ENCODE measurements at regions not wholly inside any gene's neighbourhood (a gene's known extent, or its start where the extent isn't known, plus 50 kb on each side); places are given as distances from the start of the nearest gene placed in this dataset.

DNA sequence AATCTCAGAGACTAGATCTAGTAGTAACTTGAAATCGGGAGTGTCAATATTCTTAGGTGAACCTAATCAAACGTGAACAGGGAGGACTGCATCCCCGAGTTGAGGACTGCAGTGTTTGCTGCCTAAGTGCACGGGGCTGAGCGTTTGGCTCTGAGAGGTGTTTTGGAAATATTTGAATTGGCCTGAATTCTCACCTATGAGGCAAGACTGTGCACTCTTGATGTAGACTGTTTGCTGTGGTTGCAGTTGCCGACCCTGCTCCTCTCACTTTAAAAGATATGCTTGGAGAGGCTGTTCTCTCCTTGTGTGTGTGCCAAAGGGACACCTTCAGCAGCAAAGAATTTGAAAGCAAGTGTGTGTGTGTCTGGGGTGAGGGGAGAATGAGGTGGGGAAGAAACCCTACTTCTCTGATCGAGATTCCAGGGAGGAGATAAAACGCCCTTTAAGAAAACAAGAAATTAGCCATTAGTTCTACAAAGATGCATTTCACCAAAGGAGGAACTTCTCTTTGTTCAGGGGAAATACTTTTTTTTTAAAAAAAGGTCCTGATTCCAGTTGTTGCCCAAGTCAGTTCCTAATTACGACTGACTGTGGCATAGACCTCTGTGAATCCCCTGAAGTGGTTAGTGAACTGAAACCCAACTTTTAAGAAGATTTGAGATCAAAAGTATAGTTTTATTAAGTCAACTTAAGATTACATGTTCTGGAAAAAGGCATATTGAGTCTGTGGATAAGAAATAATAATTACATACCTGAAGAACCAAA is 106.6 kb downstream of the DYRK2 start (continued):
- TF ChIP-seq CTCF (IDR thresholded peaks at IDR 0.05): no peak
- TF ChIP-seq TEAD4 (IDR thresholded peaks at IDR 0.05; ENCODE audit: borderline replicate concordance, insufficient read depth): no peak
- TF ChIP-seq FOXM1 (IDR thresholded peaks at IDR 0.05; ENCODE audit: low read depth): no peak
- no peak for TF ChIP-seq MEF2A (IDR thresholded peaks at IDR 0.05; ENCODE audit: borderline replicate concordance, low read depth)
- TF ChIP-seq JUND (IDR thresholded peaks at IDR 0.05): no peak
- no peak for TF ChIP-seq EZH2phosphoT487 (IDR thresholded peaks at IDR 0.05; ENCODE audit: borderline replicate concordance, low read depth)
- no peak for TF ChIP-seq MXI1 (IDR thresholded peaks at IDR 0.05; ENCODE audit: low read depth, low read length)
- TF ChIP-seq RCOR1 (IDR thresholded peaks at IDR 0.05; ENCODE audit: low read length): no peak
- TF ChIP-seq, protein P1, sequence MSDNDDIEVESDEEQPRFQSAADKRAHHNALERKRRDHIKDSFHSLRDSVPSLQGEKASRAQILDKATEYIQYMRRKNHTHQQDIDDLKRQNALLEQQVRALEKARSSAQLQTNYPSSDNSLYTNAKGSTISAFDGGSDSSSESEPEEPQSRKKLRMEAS (IDR thresholded peaks at IDR 0.05; ENCODE audit: low read depth): no peak

DNA sequence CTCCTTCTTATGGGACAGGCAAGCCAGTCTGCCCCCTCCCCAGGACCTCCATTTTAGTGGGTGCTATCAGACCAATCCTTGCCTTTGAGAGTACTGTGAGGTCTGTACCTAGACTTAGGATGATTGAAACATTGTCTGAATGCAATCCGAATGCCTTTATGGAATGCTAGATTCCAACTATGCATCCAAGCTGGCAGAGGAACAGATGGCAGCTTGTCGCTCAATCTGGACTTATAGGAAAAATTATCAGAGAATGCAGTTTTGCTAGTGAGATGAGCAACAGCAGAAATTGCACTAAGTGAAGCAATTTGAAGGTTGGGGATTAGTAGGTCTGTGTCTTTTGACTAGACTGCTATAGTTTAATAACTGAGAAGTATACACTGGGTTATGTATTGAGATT is 109.1 kb downstream of the DYRK2 start:
- no peaks in the 10 kb centered on the region for H4K20me1 ChIP-seq (ENCODE audit: insufficient read depth)
- H3K4me2 ChIP-seq: no peak overlapping the region
- no peak for DNase-seq
- WGBS (ENCODE audit: low lambda C conversion rate): 93% methylated on average over 2 of the region's 2 CpGs
- no peaks in the 10 kb centered on the region for H3F3A ChIP-seq (replicated peaks; ENCODE audit: insufficient read depth)
- ChIA-PET POLR2A (no interaction called here), CTCF (no interaction called here)
- no peaks in the 10 kb centered on the region for H3K36me3 ChIP-seq (replicated peaks in 1 of 2; ENCODE audit: control insufficient read depth in 1 of 2, insufficient read depth in 2 of 2, low read length in 1 of 2)
- H3K9ac ChIP-seq: no peak overlapping the region
- no peak overlapping the region for H3K27ac ChIP-seq (ENCODE audit: low read depth in 2 of 2, low read length in 1 of 2)
- no peaks in the 10 kb centered on the region for H3K9me3 ChIP-seq
- H2AFZ ChIP-seq (ENCODE audit: low read depth): no peak overlapping the region
- no peaks in the 10 kb centered on the region for H3K27me3 ChIP-seq (ENCODE audit: insufficient read depth)
- no peaks in the 10 kb centered on the region for H3K9me2 ChIP-seq
- no peak overlapping the region for H3K4me3 ChIP-seq (ENCODE audit: low read depth in 2 of 2, low read length in 1 of 2)
- H3K4me1 ChIP-seq (ENCODE audit: control insufficient read depth in 1 of 2, insufficient read depth in 2 of 2, low read depth in 1 of 2, low read length in 1 of 2): peaks cover 0 to 11% of the 10 kb centered on the region in 2 experiments; a peak in 2 of 4 replicates
- H3K79me2 ChIP-seq (ENCODE audit: insufficient read depth): no peaks in the 10 kb centered on the region
- TF ChIP-seq SMC3 (IDR thresholded peaks at IDR 0.05; ENCODE audit: low read depth, low read length) (no peak), CTCF (IDR thresholded peaks at IDR 0.05) (no peak), ELF1 (IDR thresholded peaks at IDR 0.05) (no peak), FOXJ3 (CRISPR knock-in tag; IDR thresholded peaks at IDR 0.05) (no peak), MXI1 (IDR thresholded peaks at IDR 0.05; ENCODE audit: low read depth, low read length) (no peak), EP300 (IDR thresholded peaks at IDR 0.05; ENCODE audit: borderline replicate concordance in 1 of 2, low read depth in 1 of 2, low read length in 1 of 2) (no peak), NRF1 (IDR thresholded peaks at IDR 0.05; ENCODE audit: low read depth, low read length) (no peak), GABPA (IDR thresholded peaks at IDR 0.05; ENCODE audit: low read depth) (no peak), MEF2A (IDR thresholded peaks at IDR 0.05; ENCODE audit: borderline replicate concordance, low read depth) (no peak), RFX5 (IDR thresholded peaks at IDR 0.05; ENCODE audit: low read length) (no peak), CHD2 (IDR thresholded peaks at IDR 0.05; ENCODE audit: low read length, partially characterized antibody) (no peak), RCOR1 (IDR thresholded peaks at IDR 0.05; ENCODE audit: low read length) (no peak), YY1 (IDR thresholded peaks at IDR 0.05; ENCODE audit: low read depth) (no peak), RXRA (IDR thresholded peaks at IDR 0.05; ENCODE audit: borderline replicate concordance, low read depth) (no peak), TAF1 (IDR thresholded peaks at IDR 0.05; ENCODE audit: borderline replicate concordance, low read depth, low read length) (no peak), USF2 (IDR thresholded peaks at IDR 0.05; ENCODE audit: borderline replicate concordance, low read depth, low read length) (no peak), RAD21 (IDR thresholded peaks at IDR 0.05; ENCODE audit: low read length) (no peak)
- TF ChIP-seq, protein P1 (IDR thresholded peaks at IDR 0.05; ENCODE audit: low read depth): no peak
- TF ChIP-seq, protein P2, sequence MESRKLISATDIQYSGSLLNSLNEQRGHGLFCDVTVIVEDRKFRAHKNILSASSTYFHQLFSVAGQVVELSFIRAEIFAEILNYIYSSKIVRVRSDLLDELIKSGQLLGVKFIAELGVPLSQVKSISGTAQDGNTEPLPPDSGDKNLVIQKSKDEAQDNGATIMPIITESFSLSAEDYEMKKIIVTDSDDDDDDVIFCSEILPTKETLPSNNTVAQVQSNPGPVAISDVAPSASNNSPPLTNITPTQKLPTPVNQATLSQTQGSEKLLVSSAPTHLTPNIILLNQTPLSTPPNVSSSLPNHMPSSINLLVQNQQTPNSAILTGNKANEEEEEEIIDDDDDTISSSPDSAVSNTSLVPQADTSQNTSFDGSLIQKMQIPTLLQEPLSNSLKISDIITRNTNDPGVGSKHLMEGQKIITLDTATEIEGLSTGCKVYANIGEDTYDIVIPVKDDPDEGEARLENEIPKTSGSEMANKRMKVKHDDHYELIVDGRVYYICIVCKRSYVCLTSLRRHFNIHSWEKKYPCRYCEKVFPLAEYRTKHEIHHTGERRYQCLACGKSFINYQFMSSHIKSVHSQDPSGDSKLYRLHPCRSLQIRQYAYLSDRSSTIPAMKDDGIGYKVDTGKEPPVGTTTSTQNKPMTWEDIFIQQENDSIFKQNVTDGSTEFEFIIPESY (IDR thresholded peaks at IDR 0.05; ENCODE audit: borderline replicate concordance, low read depth): no peak

All from SK-N-SH (cell line).